Eye (tissue), 1 donor: ENCODE measurements at regions not wholly inside any gene's neighbourhood (a gene's known extent, or its start where the extent isn't known, plus 50 kb on each side); places are given as distances from the start of the nearest gene placed in this dataset.
"Not testable (repeated sequence)": the region's sequence is repeated elsewhere in the genome, so short reads cannot be mapped to it uniquely, and the experiment has no call there.

Experiments
- DNase-seq: peaks from one replicate; pipeline ENCODE4 v3.0.0-alpha.2; 2015

- no peak for DNase-seq
Measured at GRCh38 chr13:65789815-65790214, 1440.3 kb downstream of the PCDH9 start.

DNA sequence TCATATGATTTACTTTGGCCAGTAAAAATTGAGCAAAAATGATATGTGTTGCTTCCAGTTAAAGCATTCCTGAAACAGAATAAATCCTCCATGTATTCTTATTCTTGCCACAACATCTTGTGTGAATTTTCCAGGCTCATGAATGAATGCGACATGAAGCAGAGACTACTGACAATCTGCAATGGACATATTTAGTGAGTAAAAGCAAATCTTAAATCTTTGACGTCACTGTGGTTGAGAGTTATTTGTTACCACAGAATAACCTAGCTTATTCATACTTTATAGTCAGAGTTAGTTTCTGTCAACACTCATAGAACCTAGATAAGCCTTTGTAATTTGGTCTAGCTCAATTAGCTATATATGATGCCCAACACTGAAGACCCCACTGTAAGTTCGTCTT is 1443.1 kb downstream of the PCDH9 start:
- no peak for DNase-seq

- DNase-seq: no peak
Measured at GRCh38 chr13:65784088-65784816, 1445.9 kb downstream of the PCDH9 start.

DNA sequence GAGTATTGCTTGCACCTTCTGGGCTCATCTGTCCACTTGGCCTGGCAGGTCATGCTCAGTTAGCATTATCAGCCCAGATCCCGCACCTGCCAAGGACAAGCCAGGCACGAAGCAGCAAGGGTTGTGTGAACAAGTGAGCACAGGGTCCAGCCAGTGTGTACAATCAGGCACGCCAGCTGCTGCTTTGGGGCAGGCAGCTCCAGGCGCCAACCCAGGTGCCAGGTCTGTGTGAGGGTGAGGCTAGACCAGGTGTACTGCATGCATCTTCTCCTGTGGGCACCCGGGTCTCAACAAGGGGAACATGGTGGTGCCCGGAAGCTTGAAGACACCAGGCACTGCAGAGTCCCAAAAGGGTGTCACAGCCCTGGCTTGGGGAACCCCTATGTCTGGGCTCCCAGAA is 1446.8 kb downstream of the PCDH9 start:
- DNase-seq: no peak

DNA sequence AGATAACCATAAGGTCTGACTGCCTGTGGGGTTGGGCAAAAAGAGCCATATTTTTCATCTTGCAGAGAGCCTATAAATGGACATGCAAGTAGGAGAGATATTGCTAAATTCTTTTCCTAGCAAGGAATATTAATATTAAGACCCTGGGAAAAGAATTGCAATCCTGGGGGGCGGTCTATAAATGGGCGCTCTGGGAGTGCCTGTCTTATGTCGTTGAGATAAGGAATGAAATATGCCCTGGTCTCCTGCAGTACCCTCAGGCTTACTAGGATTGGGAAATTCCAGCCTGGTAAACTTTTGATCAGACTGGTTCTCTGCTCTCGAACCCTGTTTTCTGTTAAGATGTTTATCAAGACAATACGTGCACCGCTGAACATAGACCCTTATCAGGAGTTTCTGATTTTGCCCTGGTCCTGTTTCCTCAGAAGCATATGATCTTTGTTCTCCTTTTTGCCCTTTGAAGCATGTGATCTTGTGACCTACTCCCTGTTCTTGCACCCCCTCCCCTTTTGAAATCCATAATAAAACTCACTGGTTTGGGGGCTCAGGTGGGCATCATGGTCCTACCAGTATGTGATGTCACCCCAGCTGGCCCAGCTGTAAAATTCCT is 1458.3 kb downstream of the PCDH9 start:
- not testable (repeated sequence) for DNase-seq

DNA sequence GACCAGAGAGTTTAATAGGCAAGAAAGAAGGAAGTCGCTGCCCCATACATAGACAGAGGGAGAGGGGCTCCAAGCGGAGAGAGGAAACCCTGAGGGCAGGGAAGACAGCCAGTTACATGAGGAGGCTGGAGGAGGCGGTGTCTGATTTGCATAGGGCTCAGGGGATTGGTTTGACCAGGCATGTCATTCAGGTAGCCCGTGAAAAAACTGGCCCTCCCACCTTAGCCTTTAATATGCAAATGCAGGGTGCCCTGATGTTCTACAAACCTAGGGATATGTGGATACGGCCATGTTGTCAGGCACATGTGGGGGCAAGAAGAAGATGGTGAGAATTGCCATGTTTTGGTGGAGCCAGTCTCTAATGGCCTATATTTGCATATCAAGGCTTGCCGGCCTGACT is 1461.6 kb downstream of the PCDH9 start:
- DNase-seq: no peak

GRCh38 chr13:65763811-65764210 is 1466.3 kb downstream of the PCDH9 start:
- peak; percentile 26 for DNase-seq

GRCh38 chr13:65762012-65762411 is 1468.1 kb downstream of the PCDH9 start:
- no peak for DNase-seq

GRCh38 chr13:65756071-65756671 is 1474.0 kb downstream of the PCDH9 start:
- no peak for DNase-seq

GRCh38 chr13:65748227-65748626 is 1481.9 kb downstream of the PCDH9 start:
- no peak for DNase-seq

DNA sequence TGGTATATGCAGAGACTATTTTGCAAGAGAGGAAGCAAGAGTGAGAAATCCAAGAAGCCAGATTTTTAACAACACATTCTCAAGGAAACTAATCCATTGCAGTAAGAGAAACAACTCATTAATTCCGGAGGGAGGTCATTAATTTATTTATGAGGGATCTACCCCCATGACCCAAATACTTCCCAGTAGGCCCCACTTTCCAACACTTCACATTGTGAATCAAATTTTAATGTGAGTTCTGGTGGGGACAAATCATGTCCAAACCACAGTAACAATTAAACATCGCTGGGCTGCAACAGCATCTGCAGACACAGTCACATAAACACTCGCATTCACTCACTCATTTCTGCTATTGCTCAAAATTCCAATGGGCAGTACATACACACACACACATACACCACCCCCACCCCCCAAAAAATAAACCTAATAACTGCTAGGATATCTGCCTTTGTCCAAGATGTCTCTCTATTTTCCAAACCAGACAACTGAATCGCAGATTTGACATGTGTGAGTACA is 1483.7 kb downstream of the PCDH9 start:
- no peak for DNase-seq

- DNase-seq: peak; percentile 28
Measured at GRCh38 chr13:65744836-65745235, 1485.3 kb downstream of the PCDH9 start.

- no peak for DNase-seq
Measured at GRCh38 chr13:65733110-65733509, 1497.0 kb downstream of the PCDH9 start.

GRCh38 chr13:65727070-65727469 is 1503.1 kb downstream of the PCDH9 start:
- peak; percentile 6 for DNase-seq

GRCh38 chr13:65725006-65725405 is 1505.1 kb downstream of the PCDH9 start:
- DNase-seq: peak; percentile 6

DNA sequence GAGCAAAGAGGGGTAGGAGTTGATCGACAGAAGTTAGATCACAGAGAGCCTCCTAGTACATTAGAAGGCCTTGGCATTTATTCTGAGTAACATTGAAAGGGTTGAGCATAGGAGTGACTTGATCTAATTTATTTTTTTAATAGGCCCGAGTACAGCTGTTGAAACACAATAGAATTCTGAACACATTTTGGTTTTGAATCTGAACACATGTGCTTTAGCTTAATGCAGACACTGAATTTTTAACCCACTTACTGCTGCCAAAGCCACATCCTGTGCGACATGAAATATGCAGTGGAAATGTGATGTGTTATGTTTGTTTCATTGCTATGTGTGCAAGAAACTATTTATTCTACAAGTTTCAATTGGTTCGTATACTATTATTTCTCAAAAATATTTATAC is 1505.9 kb downstream of the PCDH9 start:
- peak; percentile 45 for DNase-seq

DNA sequence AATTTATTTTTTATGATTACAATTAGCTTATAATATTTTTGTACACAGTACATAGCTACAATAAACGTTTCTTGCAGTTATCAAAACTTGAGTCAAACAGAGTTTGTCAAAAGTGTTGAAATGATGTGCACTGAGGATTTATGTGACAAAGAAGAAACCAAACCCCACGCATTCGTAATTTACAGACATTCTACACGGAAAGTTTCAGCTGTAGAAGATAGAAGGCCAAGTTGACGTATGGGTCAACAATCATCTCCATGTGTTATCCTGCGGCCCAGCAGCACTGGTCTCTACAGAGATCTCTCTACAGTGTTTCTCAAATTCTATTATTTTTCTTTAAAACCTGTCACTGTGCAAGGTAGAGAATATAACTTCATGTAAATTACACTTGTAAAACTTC is 1507.6 kb downstream of the PCDH9 start:
- no peak for DNase-seq

- no peak for DNase-seq
Measured at GRCh38 chr13:65719831-65720230, 1510.3 kb downstream of the PCDH9 start.

- no peak for DNase-seq
Measured at GRCh38 chr13:65710514-65710913, 1519.6 kb downstream of the PCDH9 start.

DNA sequence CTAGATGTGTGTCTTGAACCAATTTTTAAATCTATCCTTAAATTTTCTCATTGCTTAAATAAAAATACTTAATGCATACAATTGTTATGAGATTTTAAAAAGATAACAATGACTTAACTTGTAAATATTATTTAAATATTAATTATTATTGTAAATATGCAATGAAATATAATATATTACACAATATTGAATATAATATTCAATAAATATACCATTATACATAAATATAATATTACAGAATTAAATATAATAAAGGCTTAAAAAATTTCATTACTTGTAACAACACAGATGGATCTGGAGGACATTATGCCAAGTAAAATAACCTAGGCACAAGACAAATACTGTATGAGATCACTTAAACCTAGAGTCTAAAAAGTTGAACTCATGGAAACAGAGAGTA is 1532.3 kb downstream of the PCDH9 start:
- DNase-seq: no peak

DNA sequence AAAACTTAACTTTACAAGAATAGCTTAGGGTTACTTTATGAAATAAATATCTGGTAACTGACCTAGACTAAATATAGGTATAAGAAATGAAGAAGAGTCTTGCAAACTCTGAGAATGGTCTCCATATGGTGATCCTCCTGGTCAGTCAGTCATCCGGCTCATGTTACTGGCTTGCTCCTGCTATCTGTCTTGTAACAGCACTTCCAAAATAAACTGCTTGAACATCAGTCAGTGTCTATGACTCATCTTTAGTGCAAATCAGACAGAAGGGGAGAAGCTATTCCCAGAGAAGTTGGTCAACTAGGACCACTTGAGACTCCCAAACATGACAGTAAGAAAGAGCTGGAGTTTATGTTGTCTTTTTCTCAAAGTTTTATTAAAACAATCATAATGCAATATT is 1550.9 kb downstream of the PCDH9 start:
- no peak for DNase-seq

DNA sequence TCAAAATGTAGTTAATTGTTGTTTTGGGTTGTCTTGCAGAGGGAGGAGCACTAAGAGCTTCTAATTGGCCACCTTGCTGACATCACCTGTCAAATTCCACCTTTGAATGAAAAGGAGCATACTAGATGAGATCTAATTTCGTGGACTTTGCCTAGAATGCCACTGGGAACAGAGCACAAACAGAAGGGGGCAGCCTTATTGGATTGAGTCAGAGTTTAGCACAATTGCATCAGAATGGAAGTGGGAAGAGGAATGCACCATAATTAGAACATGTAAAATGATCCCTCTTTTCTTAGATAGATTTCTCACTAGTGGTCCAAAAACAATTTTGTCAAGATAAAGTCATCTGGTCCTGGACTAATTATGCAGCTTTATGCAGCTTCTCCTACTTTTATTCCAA is 1552.2 kb downstream of the PCDH9 start:
- no peak for DNase-seq

- DNase-seq: not testable (repeated sequence)
Measured at GRCh38 chr13:65675383-65675782, 1554.8 kb downstream of the PCDH9 start.

- no peak for DNase-seq
Measured at GRCh38 chr13:65670014-65670625, 1560.0 kb downstream of the PCDH9 start.
